LNCaP clone FGC (cell line): ENCODE measurements at regions not wholly inside any gene's neighbourhood (a gene's known extent, or its start where the extent isn't known, plus 50 kb on each side); places are given as distances from the start of the nearest gene placed in this dataset.

ENCODE experiments used
- DNase-seq: peaks from one replicate; pipeline ENCODE4 v3.0.0-alpha.2; 2011; ENCODE audit warnings: low read depth
- H3K4me3 ChIP-seq: 2 replicates; pipeline ENCODE4 v1.5.1; 2011; ENCODE audit warnings: mild to moderate bottlenecking, low read depth, low read length, control low read depth
- TF ChIP-seq, protein P1 (sequence below): IDR thresholded peaks from 2 replicates; pipeline ENCODE4 v1.5.1; 2012; ENCODE audit warnings: mild to moderate bottlenecking; ENCODE audit not compliant: control insufficient read depth, insufficient read depth; ENCODE audit errors: extremely low read depth

DNA sequence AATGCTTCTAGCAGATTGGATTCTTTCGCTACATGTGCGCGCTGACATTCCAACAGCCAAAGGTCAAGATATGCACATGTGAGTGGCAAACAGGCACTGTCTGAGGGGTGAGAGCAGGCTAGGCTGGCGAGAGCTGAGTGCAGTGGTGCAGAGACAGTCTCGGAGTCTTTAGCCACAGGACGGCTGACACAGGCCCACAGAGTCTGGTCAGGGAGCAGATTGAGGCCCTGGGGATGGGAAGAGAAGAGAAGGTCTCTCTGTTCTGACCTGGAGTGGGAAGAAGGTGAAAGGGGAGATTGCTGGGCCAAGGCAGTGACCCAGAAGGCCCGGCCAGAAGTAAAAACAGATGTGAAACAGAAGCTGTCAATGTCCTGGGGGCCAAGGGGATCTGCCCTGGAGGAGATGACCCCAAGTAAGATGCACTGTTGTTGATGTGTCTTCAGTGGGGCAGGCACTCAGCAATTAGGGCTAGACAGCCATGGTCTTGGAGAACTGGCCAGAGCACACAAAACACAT lies 197.8 kb downstream of the ETS1 start:
- no peak for DNase-seq
- H3K4me3 ChIP-seq = no peak overlapping the region
- TF ChIP-seq, protein P1, sequence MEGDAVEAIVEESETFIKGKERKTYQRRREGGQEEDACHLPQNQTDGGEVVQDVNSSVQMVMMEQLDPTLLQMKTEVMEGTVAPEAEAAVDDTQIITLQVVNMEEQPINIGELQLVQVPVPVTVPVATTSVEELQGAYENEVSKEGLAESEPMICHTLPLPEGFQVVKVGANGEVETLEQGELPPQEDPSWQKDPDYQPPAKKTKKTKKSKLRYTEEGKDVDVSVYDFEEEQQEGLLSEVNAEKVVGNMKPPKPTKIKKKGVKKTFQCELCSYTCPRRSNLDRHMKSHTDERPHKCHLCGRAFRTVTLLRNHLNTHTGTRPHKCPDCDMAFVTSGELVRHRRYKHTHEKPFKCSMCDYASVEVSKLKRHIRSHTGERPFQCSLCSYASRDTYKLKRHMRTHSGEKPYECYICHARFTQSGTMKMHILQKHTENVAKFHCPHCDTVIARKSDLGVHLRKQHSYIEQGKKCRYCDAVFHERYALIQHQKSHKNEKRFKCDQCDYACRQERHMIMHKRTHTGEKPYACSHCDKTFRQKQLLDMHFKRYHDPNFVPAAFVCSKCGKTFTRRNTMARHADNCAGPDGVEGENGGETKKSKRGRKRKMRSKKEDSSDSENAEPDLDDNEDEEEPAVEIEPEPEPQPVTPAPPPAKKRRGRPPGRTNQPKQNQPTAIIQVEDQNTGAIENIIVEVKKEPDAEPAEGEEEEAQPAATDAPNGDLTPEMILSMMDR = no peak

DNA sequence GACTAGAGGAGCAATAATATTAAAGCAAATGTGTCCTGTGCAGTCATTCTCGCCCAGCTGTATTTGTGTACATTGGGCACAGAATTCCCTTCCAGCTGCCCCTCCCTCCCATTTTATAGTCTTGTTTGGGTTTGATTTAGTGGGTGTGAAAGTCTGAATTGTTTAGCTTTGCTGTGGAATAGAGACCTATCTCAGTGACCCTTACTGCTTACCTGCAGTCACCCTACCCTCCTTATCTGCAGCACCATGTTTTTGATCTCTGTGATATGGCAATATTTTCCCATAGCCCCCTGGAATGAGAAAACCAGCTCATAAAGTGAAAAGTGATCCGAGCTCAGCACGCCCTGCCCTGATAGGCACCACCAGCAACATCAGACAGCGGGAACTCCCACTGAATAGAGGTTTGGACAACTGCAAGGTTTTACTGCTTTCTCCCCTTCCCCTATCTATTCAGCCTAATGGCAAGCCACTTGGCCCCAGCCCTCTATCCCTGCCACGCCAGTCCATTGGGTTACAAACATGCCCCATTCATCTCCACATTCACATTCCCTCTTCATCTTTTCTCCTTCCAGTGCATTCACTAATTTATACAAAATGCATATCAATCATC lies 199.0 kb downstream of the ETS1 start:
- DNase-seq = no peak
- TF ChIP-seq, protein P1 = no peak
- no peak overlapping the region for H3K4me3 ChIP-seq

DNA sequence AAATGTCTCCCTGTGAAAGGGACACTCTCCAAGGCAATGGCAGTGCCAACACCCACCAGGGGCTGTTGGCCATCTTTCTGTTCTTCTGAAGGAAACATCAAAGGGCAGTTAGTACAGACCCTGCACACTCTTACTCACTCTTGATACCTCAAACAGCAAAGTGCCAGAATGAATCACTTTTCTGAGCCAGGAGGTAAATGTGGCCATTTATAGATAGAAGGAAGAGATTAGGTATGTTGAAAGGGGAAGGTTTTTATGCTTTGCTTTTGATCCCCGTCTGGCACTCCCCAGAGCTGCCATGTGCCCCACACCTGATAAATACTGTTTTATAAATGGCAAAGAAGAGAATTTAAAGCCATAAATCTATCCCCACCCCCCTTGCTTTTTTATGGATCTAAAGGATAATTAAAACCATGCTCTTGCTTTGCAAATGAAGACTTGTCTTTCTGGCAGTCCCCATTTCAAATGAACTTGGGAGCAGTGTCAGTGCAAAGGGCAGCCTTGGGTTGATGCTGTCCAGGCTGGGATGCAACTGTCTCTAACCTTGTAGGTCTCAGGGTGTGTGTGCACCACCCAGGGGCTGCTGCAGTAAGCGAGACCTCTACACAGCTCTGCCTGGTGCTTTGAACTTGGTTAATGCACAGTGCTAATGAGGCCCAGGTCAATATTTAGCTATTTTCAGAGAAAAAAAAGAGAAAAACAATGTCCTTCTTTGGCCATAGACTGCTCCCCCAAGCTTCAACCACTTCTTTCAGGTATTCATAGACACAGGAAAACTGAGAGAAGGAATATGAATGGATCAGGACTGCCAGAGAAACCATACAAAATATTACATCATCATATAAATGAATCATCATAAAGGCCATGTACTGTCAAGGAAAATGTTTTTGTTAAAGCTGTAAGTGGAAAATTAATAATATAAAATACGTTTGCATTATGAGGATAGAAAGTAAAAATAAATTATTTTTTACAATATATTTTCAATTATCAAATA lies 207.5 kb downstream of the ETS1 start:
- TF ChIP-seq, protein P1 = no peak
- DNase-seq = no peak
- H3K4me3 ChIP-seq = no peak overlapping the region

DNA sequence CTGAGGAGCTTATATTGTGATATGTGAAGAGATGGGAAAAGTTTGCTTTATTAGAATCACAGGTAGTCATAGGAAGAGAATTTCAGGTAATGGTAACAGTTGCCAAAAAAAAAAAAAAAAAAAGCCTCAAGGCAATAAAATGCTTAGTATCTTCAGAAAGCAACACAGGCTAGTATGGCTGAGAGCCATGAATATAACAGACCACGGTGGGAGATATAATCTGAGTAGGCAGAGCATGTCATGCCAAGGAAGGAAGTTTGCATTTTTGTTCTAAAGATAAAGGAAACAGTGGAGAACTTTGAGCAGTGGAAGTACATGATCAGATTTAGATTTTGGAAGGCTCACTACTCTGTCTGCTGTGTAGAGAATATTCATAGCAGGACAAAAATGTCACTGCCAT lies 211.4 kb downstream of the ETS1 start:
- H3K4me3 ChIP-seq = no peak overlapping the region
- TF ChIP-seq, protein P1 = no peak

DNA sequence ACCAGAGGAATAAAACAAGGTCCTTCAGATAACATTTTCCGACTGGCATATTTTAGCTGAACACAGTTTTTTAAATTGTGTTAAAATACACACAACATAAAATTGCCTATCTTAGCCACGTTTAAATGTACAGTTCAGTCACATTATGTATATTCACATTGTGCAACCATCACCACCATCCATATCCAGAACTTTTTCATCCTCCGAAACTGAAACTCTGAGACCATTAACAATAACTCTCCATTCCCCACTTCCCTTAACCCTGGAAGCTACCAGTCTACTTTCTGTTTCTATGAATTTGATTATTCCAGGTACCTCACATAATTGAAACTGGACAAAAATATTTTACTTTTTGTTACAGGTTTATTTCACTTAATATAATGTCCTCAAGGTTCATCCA lies 213.3 kb downstream of the ETS1 start:
- no peak overlapping the region for H3K4me3 ChIP-seq
- no peak for DNase-seq
- TF ChIP-seq, protein P1 = no peak

More for the DNA sequence above, 211.4 kb downstream of the ETS1 start:
- no peak for DNase-seq

DNA sequence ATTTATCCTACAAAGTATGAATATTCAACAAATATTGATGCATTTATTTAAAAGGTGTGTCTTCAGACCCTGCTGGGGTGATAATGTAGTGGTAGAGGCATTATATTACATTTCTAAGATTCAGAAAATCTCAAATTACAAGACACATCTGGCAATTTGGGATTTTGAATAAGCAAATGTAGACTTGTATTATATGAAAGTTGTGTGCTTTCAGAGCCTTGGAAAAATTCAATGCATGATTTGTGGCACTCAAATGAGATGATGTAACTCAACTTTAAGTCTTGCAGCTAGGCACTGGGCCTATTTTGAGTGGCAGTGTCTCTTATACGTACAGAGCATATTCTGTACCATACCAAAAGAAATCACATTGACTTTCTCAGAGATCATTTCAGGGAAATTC lies 214.4 kb downstream of the ETS1 start:
- TF ChIP-seq, protein P1 = no peak
- DNase-seq = no peak
- no peak overlapping the region for H3K4me3 ChIP-seq
